Activated CD8-positive, alpha-beta memory T cell treated with anti-CD3 and anti-CD28 coated beads, Interleukin-2, amount 50 U/mL, for 24 hours (primary cell): ENCODE measurements at regions not wholly inside any gene's neighbourhood (a gene's known extent, or its start where the extent isn't known, plus 50 kb on each side); places are given as distances from the start of the nearest gene placed in this dataset.

Experiments
- DNase-seq: peaks from one replicate; pipeline ENCODE4 v3.0.0-alpha.2; 2020; ENCODE audit errors: extremely low read depth

DNA sequence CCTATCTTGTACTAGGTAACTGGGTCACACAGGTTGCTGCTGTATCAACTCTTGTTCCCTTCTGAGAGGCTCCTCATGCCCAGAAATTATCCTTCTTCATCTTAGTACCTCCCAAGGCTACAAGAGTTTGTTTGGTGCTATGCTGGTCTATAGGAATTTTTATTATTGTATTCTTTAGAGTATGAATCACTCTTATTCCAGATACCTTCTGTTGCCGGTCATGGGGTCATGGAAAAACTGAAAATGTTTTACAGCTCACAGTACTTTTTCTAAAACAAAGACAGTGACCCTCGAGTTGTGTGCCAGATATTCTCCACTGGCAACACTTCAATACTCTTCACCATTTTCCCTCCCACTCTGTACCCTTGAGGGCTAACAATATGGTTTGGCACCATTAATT lies 1598.0 kb upstream of the TMEM132C start:
- DNase-seq = no peak

DNA sequence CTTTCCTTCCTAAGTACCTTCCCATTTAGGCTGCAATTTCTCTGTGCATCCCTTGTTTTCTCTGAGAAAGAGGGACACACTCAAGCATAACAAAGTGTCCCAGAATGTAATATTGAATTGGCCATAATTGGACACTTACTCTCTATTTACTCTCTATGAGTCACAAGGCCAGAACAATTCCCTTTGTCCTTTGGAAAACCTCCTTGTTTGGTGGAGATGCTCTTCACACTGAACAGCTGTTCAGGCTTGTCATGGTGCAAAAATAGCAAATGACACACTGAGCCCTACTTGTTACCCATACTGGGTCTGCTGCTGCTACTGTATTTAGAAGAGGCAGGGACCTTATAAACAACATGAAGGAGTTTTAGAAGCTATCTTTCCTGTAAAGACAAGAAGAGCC lies 1590.5 kb upstream of the TMEM132C start:
- no peak for DNase-seq

DNA sequence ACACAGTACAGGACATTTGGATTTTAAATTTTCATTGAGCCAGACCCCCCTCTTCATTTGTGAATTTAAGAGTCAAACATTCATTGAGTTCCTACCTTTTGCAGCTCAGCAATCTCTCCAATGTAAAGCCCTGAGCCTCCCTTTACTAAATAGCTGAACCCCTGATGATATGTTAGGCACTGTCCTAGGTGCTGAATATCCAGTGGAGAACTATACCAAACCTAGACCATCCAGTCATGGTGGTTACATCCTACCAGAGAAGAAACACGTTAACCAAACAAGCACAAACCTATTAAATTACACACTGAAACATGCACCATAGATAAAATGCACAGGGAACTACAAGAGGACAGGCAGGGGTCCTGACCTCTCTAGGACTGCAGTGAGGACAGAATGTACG lies 1585.3 kb upstream of the TMEM132C start:
- DNase-seq = no peak

DNA sequence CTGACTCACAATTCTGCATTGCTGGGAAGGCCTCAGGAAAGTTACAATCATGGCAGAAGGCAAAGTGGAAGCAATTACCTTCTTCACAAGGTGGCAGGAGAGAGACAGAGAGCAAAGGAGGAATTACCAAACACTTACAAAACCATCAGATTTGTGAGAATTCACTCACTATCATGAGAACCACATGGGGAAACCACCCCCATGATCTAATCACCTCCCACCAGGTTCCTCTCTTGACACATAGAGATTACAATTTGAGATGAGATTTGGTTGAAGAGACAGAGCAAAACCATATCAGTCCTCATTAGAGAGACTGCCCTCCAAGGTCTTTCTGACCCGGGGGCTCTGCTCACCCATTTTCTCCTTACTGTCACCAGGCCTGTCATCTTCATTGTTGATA lies 1582.3 kb upstream of the TMEM132C start:
- DNase-seq = no peak

DNA sequence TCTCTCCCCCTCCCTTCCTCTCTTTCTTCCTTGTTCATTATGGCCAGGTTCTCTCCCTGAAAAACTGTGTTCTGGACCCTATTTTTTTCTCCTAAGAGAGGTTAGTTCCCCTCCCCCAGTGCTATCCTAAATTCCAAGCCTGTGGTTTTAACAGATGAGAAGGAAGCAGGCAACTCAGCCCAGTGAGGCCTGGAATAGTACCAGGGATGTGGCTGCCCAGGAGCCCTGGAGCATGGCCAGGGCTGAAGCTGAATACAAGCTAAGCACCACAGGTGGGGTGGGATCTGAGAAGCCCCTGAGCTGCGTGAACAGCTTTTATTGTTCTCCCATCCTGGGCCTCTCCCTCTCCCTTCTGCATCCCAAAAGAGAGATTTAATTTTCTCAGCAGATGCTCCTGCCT lies 1581.3 kb upstream of the TMEM132C start:
- DNase-seq = no peak

DNA sequence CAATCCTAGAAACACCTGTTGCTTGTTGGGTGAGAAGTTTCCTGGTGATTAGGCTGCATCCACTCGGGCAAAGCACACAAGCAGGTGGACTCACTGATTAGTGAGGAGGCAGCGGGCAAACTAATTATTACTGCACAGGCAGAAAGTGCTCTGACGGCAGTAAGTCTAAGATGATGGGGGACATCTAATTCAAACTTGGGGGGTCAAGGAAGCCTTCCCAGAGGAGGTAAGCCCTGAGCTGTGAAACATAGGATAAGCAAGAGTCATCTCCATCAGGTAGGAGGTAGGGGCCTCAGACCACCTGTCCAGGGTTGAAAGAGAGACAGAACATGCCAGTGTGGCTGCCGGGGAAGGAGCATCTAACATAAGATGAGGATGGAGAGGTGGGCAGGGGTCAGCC lies 1578.4 kb upstream of the TMEM132C start:
- no peak for DNase-seq

DNA sequence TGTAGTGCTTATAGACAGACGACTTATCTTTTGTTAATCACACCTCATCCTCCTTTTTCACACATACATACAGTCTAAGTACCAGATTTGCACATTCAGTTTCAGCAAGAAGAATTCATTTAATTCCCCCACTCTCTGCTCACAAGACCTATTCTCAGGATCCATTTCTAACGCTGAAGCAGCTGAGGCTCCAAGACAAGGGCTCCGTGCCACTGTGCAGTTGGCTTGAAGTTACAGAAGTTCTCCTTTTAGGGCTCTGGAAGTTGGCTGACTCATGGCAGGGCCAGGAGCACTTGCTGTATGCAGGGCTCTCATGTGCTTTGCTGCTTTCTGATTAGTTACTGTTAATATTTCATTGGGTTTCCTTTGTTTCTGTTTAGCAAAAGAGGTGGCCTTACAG lies 1566.9 kb upstream of the TMEM132C start:
- no peak for DNase-seq

DNA sequence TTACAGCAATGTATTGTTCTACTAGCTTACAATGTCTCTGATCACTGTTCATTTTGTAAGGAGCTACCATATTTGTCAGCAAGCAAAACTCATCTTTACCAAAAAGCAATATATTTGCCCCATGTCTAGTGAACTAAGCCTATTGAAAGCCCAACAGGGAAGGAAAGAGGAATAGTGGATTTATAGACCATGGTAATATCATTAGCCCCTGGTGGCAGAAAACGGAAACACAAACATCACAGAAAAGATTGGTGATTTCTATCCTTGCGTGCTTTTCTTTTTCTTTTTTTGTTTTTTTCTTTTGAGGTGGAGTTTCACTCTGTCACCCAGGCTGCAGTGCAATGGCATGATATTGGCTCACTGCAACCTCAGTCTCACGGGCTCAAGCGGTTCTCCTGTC lies 1562.4 kb upstream of the TMEM132C start:
- no peak for DNase-seq

DNA sequence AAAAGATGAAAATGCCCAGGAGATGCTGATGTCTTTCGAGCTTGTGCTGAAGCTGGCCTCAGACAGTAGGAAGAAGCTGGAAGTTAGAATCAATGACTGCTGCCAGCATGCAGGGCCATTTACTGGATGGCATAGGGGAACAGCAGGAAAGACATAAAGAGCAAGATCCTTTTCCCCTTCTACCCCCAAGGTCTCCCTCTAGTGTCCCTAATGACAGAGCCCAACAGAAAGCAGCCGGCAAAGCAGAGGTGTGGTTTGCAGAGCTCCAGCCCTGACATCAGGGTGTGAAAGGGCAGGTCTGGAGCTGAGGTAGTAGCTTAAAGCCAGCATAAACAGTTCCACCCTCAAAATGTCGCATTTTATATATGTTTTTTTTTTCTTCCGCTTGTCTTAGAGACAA lies 1560.7 kb upstream of the TMEM132C start:
- no peak for DNase-seq

DNA sequence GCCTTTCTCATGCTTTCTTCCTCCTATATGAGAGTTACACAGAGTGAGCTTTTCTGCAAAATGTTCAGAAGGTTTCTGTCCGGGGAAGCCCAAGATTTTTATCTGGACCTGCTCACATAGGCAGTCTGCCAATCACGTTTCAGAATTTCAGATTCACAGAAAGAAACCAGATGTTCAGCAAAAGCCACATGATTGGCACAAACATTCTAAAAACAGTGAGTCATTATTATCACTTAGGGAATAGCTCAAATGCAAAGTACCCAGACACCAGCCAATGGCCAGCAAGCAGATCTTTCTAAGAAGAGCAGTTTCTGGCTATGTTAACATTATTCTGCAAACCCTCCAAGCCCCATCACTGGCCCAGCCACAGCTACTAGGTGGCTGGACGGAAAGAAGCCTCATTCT lies 1558.5 kb upstream of the TMEM132C start:
- no peak for DNase-seq

DNA sequence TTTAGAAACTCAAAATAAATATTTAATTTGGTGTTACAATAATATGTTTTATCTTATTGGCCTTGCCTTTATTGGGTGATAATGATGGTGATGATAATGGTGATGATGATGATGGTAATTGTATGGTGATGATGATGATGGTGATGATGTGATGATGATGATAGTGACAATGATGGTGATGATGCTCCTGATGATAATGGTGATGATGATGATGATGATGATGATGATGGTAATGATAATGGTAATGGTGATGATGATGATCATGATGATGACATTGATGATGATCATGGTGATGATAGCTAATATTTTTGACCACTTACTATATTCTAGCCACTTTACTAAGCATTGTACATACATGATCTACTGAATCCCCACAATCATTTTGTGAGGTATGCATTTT lies 1548.6 kb upstream of the TMEM132C start:
- DNase-seq = no peak

DNA sequence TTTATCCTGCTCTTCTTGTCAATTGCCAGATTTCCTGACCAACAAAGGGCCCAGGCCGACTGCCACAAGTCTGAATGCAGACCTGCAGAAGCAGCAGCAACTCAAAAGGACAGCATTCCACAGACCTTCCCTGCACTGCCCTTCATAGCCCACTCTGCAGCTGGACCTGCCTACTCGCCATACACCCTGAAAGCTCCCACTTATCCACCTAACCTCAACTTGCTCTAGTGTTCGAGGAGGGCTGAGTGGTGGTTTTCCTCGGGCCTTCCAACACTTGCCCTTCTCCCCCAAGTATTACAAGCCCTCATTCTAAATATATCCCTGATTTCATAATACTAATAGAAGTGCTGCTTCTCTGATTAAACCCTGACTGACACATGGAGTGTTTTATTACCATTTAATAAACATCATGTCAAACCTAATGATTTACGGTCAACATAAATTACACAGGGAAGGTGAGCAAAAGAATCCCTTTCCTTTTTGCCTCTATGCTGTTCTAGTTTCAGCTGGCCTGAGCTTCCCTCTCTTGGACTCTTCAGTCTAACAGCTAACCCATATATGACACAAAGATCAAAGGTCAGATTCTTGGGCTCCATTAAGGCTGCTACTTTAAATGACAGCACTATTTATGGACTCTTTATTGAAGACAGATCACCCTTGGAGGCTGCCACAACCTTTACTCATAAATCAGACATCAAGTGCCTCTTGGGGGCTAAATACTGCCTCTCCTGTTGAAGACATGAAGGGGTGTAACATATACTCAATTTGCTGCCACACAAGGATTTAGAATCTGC lies 1546.9 kb upstream of the TMEM132C start:
- no peak for DNase-seq

DNA sequence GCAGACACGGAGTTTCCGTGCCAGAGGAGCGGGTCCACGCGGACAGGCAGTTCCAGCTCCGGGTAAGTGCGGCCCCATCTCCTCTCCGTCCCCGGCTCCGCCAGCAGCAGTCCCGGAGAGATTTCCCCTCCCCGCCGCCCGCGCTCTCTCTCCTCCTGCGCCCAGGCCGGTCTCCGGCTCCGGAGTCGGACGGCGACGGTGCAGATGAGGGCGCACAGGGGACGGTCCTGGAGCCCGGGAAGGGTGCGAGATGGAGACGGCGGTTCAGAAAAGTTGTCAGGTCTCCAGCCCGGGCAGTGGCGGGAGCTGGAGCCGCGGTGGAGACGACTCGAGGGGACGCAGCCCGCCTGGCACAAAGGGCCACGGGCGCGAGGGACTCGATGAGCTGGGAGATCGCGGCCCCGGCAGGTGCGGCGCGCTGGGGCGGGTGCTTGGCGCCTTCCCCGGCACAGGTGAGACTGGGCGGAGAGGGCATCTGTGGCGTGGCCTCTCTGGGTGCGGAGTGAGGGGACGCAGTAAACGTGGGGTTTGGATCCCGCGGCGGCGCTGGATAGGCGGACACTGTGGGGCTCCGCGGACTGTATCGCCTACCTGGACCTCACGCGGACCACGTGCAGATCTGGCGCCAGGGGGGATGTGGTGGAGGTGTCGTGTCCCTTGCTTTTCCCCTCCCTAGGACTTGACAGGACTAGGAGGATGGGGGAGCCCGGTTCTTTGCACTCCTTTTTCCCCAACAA lies 1540.3 kb upstream of the TMEM132C start:
- DNase-seq = no peak

DNA sequence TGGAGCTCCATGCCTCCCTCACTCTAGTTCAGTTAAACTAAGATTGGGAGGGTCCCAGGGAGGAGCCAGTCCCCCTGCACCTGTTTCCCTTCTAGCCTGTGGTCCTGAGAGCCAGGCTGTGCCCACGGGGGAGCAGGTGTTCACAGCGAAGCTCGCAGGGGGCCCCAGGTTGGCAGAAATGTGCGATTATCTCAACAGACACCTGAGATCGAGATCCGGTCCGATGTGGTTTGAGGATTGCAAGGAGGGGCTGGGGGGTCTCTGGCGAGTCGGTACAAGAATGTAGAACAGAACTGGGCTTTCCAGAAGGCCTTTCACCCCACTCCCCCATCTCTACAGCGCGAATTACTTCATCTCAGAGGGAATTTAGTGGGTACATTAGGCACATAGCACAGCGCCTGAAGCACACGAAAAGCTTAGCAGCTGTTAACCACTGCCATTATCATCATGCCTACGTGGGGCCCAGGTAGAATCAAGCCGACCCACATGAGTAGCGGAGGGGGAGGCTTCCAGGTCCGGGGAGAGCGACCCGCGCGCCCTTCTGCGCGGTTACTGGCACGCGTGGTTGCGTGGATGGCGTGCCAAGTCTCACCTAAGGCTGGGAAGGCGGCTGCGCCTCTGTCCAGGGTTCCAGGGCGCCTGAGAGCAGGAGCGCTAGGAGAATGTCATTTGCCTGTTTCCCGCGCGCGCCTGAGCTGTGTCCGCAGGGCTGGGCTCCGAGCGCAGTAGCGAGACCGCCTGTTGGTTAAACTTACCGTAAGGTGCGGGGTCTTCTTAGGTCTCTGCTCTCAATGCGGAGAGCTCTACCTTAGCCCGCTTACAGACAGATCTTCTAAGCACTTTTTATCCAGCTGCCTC lies 1539.5 kb upstream of the TMEM132C start:
- no peak for DNase-seq

DNA sequence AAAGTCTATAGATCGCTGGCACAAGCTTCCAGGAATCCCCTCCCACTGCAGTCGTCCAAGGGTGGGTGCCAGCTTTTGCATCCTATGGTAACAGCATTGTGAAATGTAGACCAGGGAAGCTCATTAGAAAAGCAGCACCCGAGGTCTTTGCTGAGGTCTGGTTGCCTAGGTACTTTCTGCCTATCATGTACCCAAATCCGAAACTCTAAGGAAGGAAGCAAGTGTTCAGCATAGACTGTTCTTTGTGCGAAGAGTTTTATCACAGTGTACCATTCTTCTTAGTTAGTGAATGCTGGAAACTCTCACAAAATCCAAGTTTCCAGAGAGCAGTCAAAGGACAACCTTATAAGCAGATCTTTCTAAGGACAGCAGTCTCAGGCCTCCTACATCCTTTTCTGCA lies 1532.7 kb upstream of the TMEM132C start:
- no peak for DNase-seq

DNA sequence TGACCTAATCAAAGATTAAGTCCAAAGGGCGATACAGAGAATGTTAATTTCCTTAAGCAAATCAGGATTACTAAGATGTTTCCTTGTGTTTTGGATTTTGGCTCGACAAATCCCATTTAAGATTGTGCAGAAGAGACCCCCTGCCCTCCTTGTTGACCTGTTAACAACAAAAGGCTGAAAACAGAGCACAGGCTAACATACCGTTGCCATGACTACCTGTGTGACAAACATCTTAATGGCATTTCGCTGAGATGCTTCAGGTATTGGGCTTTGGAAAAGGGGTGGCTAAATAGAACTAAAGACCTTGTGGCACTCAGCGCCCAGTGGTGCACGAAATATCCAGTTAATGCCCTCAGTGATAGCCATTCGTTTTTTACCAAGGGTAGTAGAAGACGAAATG lies 1532.3 kb upstream of the TMEM132C start:
- no peak for DNase-seq

DNA sequence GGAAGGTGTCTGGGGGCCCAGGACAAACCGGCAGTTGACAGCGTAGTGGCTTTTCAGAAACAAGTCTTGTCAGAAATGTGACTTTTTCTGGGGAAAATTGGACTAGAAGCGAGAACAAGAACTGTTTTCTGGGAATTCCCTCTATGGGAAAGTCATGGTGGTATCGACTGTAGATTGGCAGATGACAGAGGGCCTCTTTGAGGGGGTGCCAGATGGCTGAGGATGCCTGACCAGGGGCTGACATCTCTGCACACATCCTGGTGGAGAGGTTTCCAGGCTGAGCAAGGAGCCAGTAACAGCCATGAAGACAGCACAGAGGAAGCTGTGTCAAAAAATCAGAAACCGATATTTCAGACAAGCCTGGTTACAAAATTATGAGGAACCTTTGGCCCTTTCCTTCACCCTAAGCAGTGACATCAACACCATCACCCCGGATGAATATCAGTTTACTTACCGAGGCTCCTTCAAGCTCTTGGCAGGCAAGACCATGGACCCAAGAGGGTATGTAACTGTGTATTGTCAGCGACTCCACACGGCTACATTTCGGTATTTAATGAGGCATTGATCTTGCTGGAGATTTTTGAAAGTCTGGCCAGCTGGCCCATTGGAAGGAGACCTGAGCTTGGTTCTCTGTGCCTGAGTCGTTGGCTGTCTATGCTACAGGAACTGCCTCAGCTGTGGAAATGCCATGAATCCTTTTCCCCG lies 1525.3 kb upstream of the TMEM132C start:
- DNase-seq = no peak

DNA sequence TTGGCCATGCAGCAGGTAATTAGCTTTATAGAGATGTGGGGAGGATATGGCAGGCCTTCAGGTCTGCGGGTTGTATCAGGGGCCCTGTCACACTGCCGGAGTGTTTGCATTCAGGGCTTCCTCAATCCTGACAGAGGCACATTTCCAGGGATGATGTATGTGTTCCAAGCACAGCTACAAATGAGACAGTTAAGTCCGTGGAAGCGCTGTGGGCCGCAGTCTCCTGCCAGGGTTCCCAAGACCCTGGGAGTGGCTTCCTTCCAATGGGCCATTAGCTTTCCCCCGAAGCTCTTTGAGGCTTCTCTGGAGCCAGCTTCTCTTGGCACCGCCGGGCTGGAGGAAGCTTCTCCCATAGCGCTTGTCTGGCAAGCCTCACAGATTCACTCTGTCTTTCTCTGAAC lies 1524.7 kb upstream of the TMEM132C start:
- DNase-seq = no peak

DNA sequence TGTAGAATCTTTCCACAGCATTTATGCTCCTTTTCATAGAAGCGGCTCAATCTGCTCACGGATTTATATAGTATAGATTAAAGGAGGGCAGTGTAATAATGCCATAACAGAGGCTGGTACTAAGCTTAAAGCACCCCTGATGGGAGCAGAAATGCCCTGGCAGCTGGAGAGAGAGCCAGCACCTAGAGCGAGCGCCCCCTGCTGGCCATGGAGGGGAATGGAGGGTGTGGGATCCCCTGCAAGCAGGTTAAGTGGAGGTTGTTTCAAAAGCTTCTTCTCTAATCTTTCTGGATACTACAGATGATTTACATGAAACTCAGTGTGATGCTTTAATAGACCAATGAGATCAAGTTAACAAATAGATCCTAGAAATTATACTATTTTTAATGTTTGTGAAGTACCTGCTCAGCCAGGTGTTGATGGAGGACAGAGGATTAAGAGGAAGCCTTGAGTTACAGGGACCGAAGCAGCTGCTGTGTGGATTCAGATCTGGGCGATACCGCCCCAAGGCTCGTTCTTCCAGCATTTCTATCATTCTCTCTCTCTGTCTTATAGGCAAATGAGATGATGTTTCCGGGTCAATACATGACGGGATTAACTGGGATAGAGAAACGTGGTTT lies 1519.3 kb upstream of the TMEM132C start:
- DNase-seq = peak; percentile 21

DNA sequence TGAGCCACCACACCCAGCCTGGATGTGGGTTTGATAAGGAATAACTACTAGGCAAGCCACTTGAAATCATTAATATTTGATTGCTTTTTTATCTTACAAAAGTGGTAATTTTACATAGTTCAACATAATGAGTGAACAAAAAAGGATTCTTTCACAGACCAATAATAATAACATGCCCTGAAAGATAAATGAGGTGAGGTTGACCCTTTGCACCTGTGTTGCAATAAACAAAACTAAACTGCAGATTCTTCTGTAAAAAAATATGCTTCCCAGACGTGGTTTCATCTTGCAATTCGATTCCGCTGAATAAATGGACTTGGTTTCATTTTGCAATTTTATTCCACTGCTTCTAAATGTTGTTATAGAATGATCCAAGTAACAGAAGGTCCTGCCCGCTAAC lies 1514.9 kb upstream of the TMEM132C start:
- no peak for DNase-seq

DNA sequence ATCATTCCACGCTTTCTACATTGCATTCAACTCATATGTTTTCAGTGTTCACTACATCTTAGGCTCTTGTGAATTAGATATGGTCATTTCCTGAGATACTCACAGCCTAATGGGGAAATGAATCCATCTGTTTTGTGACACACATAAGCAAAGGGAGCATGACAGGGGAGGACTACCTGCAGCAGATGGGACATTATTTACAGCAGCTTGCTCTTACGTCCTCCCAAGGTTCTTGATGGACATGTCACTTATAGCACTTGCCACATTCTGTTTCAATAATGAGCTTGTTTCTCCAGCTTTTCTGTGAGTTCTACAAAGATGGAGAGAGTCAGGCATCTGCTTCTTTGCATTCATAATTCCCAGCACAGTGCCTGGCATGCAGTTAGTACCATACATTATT lies 1509.6 kb upstream of the TMEM132C start:
- no peak for DNase-seq

DNA sequence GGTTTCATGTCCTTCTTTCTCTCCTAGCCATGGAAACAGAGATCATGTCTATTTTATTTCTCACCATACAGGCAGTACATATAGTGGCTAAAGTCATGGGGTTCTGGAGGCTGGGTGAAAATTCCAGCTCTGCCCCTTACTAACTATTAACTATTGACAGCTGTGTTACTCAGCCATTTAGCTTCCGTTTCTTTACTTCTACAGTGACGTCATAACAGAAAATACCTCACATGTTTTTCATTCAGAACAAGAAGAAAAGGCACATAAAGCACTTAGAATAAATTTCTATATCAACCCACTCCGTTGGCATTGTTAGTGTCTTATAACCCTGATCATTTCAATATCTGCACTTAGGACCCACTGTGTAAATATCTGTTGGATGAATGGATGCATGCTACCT lies 1506.9 kb upstream of the TMEM132C start:
- no peak for DNase-seq
